ENCODE measurements at regions not wholly inside any gene's neighbourhood (a gene's known extent, or its start where the extent isn't known, plus 50 kb on each side); places are given as distances from the start of the nearest gene placed in this dataset.

DNA sequence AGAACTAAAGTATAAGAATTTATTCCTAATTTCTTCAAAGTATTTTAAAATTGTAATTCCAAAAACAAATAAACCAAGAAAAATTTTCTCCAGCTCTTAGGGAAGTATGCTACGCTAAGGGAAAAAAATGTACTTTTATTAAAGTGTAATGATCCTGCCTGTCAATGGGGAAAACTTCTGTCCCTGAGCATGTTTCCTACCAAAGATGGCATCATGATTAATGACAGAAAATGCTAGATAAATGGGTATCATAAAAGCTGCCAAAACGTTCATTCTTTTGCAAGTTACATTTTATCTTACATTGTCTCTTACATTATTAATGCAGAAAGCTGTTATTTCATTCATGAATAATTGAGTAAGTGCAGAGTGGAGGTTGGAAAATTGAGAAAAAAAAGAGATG, 443.4 kb downstream of the TECRL start:
- TF ChIP-seq POLR2A (IDR thresholded peaks at IDR 0.05; ENCODE audit: low read depth, low read length) (no peak), TAF1 (IDR thresholded peaks at IDR 0.05; ENCODE audit: borderline replicate concordance, low read depth, low read length) (no peak), POLR2AphosphoS5 (IDR thresholded peaks at IDR 0.05; ENCODE audit: low read depth, low read length) (no peak)
